GM23338 (cell line): ENCODE measurements at regions not wholly inside any gene's neighbourhood (a gene's known extent, or its start where the extent isn't known, plus 50 kb on each side); places are given as distances from the start of the nearest gene placed in this dataset.
"Not testable (repeated sequence)": the region's sequence is repeated elsewhere in the genome, so short reads cannot be mapped to it uniquely, and the experiment has no call there.

Source experiments
- ATAC-seq: fragments of 200-7000 bp; cut with Tn5 transposase; 3 replicates; pipeline ENCODE4 v1.9.1; 2020
- DNase-seq: peaks from one replicate; pipeline ENCODE4 v3.0.0-alpha.2; 2015; ENCODE audit warnings: low spot score
- H2AFZ ChIP-seq: fragments of 200-600 bp; sonication (generic); 2 replicates; pipeline ENCODE4 v1.8.0; 2016; ENCODE audit warnings: antibody characterized with exemption, mild to moderate bottlenecking, moderate library complexity
- H3F3A ChIP-seq: fragments of 200-600 bp; sonication (generic); replicated peaks from 2 replicates; pipeline ENCODE4 v1.8.0; 2017; ENCODE audit warnings: antibody characterized with exemption, mixed run types, low read depth
- H3K27ac ChIP-seq: fragments of 200-600 bp; sonication (generic); 2 replicates; pipeline ENCODE4 v1.6.1; 2016; ENCODE audit warnings: low read depth
- H3K27me3 ChIP-seq: fragments of 200-600 bp; sonication (generic); 2 replicates; pipeline ENCODE4 v1.8.0; 2016; ENCODE audit warnings: mild to moderate bottlenecking, mixed run types, moderate library complexity; ENCODE audit not compliant: insufficient read depth
- H3K36me3 ChIP-seq: fragments of 200-600 bp; sonication (generic); 2 replicates; pipeline ENCODE4 v1.8.0; 2016; ENCODE audit warnings: mild to moderate bottlenecking; ENCODE audit not compliant: insufficient read depth
- H3K4me1 ChIP-seq: fragments of 200-600 bp; sonication (generic); 2 replicates; pipeline ENCODE4 v1.8.0; 2016; ENCODE audit warnings: mild to moderate bottlenecking, moderate library complexity; ENCODE audit not compliant: insufficient read depth
- H3K4me2 ChIP-seq: fragments of 200-600 bp; sonication (generic); 2 replicates; pipeline ENCODE4 v1.7.1; 2017; ENCODE audit warnings: mixed run types
- H3K4me3 ChIP-seq: fragments of 200-600 bp; sonication (generic); 2 replicates; pipeline ENCODE4 v1.6.1; 2016; ENCODE audit warnings: mixed run types
- H3K79me2 ChIP-seq: fragments of 200-600 bp; sonication (generic); replicated peaks from 2 replicates; pipeline ENCODE4 v1.8.0; 2017; ENCODE audit warnings: mild to moderate bottlenecking; ENCODE audit not compliant: insufficient read depth
- H3K9me2 ChIP-seq: fragments of 200-600 bp; sonication (generic); 2 replicates; pipeline ENCODE4 v1.8.0; 2017; ENCODE audit not compliant: insufficient read depth
- H4K20me1 ChIP-seq: fragments of 200-600 bp; sonication (generic); replicated peaks from 2 replicates; pipeline ENCODE4 v1.8.0; 2017; ENCODE audit warnings: mild to moderate bottlenecking; ENCODE audit not compliant: insufficient read depth
- H3K27ac Mint-ChIP-seq: 2 replicates; pipeline ENCODE4 v1.8.0; 2020; ENCODE audit warnings: inconsistent platforms, mild to moderate bottlenecking, moderate library complexity, mixed read lengths
- H3K27me3 Mint-ChIP-seq: 3 replicates; pipeline ENCODE4 v1.8.0; 2022; ENCODE audit warnings: low read depth, mild to moderate bottlenecking, moderate library complexity, mixed read lengths, inconsistent platforms; ENCODE audit not compliant: insufficient read depth, poor library complexity
- H3K36me3 Mint-ChIP-seq: 3 replicates; pipeline ENCODE4 v1.8.0; 2021; ENCODE audit warnings: low read depth, mild to moderate bottlenecking, inconsistent platforms, moderate library complexity, mixed read lengths
- H3K4me1 Mint-ChIP-seq: 3 replicates; pipeline ENCODE4 v1.8.0; 2020; ENCODE audit warnings: mild to moderate bottlenecking, inconsistent platforms, mixed read lengths
- H3K4me3 Mint-ChIP-seq: 3 replicates; pipeline ENCODE4 v1.8.0; 2021; ENCODE audit warnings: moderate library complexity, mild to moderate bottlenecking, inconsistent platforms, mixed read lengths
- H3K9me3 Mint-ChIP-seq: 3 replicates; pipeline ENCODE4 v1.8.0; 2020; ENCODE audit warnings: moderate library complexity, mild to moderate bottlenecking, inconsistent platforms, mixed read lengths
- CREB1 ChIP-seq: fragments of 250-450 bp; sonication (Bioruptor Pico); IDR thresholded peaks from 2 replicates; pipeline ENCODE4 v1.5.0; 2020; ENCODE audit warnings: low read depth, mild to moderate bottlenecking, moderate library complexity
- CTCF ChIP-seq, 2 experiments: fragments of 200-600 bp in 1 of 2; sonication (generic) in 1 of 2; conservative IDR thresholded peaks; 2 replicates each; pipeline versions ENCODE4 v1.5.1 to v1.6.1; 2016 to 2017; ENCODE audit warnings: antibody characterized with exemption in 2 of 2, low read depth in 2 of 2, mild to moderate bottlenecking in 2 of 2, moderate library complexity in 1 of 2
- EZH2phosphoT487 ChIP-seq: fragments of 200-600 bp; sonication (generic); IDR thresholded peaks from one replicate; pipeline ENCODE4 v1.8.1; 2018; ENCODE audit warnings: antibody characterized with exemption; ENCODE audit not compliant: unreplicated experiment
- JUNB ChIP-seq: IDR thresholded peaks from one replicate; pipeline ENCODE4 v1.6.1; 2016; ENCODE audit warnings: antibody characterized with exemption; ENCODE audit not compliant: unreplicated experiment
- POLR2AphosphoS5 ChIP-seq: IDR thresholded peaks from 2 replicates; pipeline ENCODE4 v1.6.1; 2016; ENCODE audit warnings: antibody characterized with exemption, low read depth
- REST ChIP-seq: IDR thresholded peaks from one replicate; pipeline ENCODE4 v1.6.1; 2018; ENCODE audit warnings: antibody characterized with exemption; ENCODE audit not compliant: unreplicated experiment
- STAT1 ChIP-seq: IDR thresholded peaks from one replicate; pipeline ENCODE4 v1.6.1; 2016; ENCODE audit warnings: antibody characterized with exemption; ENCODE audit not compliant: unreplicated experiment
- ZNF114 ChIP-seq: fragments of 250-450 bp; sonication (Bioruptor Pico); IDR thresholded peaks from 2 replicates; pipeline ENCODE4 v1.5.0; 2020; ENCODE audit warnings: mild to moderate bottlenecking, moderate library complexity
- ZNF331 ChIP-seq: fragments of 250-450 bp; sonication (Bioruptor Pico); IDR thresholded peaks from 2 replicates; pipeline ENCODE4 v1.5.0; 2020; ENCODE audit warnings: low read depth, mild to moderate bottlenecking, moderate library complexity
- ZNF462 ChIP-seq: fragments of 250-450 bp; sonication (Bioruptor Pico); IDR thresholded peaks from 2 replicates; pipeline ENCODE4 v1.5.0; 2020; ENCODE audit warnings: mild to moderate bottlenecking, moderate library complexity
- TF ChIP-seq, protein P1 (sequence below): IDR thresholded peaks from 2 replicates; pipeline ENCODE4 v1.6.1; 2016; ENCODE audit warnings: antibody characterized with exemption

GRCh38 chr18:70525322-70525721 lies 236.5 kb downstream of the SOCS6 start:
- not testable (repeated sequence) for H3K4me1 Mint-ChIP-seq, H3K9me2 ChIP-seq, H3K27me3 ChIP-seq, DNase-seq, H3K27me3 Mint-ChIP-seq, H3K4me1 ChIP-seq, H3K27ac ChIP-seq, H2AFZ ChIP-seq, H3K27ac Mint-ChIP-seq, H4K20me1 ChIP-seq, H3F3A ChIP-seq, H3K4me3 Mint-ChIP-seq, H3K79me2 ChIP-seq, H3K4me2 ChIP-seq, ATAC-seq, H3K4me3 ChIP-seq
- H3K36me3 ChIP-seq: peaks cover 16% of the 10 kb centered on the region
- Mint-ChIP-seq H3K9me3 (peaks cover 94% of the 10 kb centered on the region), H3K36me3 (peaks cover 29% of the 10 kb centered on the region)

GRCh38 chr18:70523792-70524182 lies 234.9 kb downstream of the SOCS6 start:
- no peak overlapping the region for H3K4me3 Mint-ChIP-seq
- Histone ChIP-seq H3K36me3 (peaks cover 13% of the 10 kb centered on the region; the same call in 1 of the 2 replicates), H3K79me2 (no peaks in the 10 kb centered on the region), H3K9me2 (no peaks in the 10 kb centered on the region), H4K20me1 (no peaks in the 10 kb centered on the region), H2AFZ (no peak overlapping the region), H3K4me1 (no peaks in the 10 kb centered on the region), H3K4me2 (no peak overlapping the region), H3K27ac (no peak overlapping the region), H3K4me3 (no peak overlapping the region), H3F3A (no peaks in the 10 kb centered on the region), H3K27me3 (no peaks in the 10 kb centered on the region)
- H3K27me3 Mint-ChIP-seq: no peaks in the 10 kb centered on the region
- H3K9me3 Mint-ChIP-seq: peaks cover 99% of the 10 kb centered on the region
- peaks cover 35% of the 10 kb centered on the region for H3K36me3 Mint-ChIP-seq
- H3K4me1 Mint-ChIP-seq: no peaks in the 10 kb centered on the region
- no peak for DNase-seq
- H3K27ac Mint-ChIP-seq: no peak overlapping the region
- ATAC-seq: no peak
- TF ChIP-seq ZNF462 (CRISPR knock-in tag): no peak
- TF ChIP-seq CREB1 (CRISPR knock-in tag): no peak
- TF ChIP-seq JUNB: no peak
- no peak for TF ChIP-seq EZH2phosphoT487
- TF ChIP-seq, protein P1, sequence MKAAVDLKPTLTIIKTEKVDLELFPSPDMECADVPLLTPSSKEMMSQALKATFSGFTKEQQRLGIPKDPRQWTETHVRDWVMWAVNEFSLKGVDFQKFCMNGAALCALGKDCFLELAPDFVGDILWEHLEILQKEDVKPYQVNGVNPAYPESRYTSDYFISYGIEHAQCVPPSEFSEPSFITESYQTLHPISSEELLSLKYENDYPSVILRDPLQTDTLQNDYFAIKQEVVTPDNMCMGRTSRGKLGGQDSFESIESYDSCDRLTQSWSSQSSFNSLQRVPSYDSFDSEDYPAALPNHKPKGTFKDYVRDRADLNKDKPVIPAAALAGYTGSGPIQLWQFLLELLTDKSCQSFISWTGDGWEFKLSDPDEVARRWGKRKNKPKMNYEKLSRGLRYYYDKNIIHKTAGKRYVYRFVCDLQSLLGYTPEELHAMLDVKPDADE: no peak
- no peak for TF ChIP-seq CTCF (conservative IDR thresholded peaks at IDR 0.05; ENCODE audit: low read depth in 2 of 2)
- no peak for TF ChIP-seq REST
- TF ChIP-seq STAT1: no peak
- no peak for TF ChIP-seq POLR2AphosphoS5
- TF ChIP-seq ZNF114 (CRISPR knock-in tag): no peak
- TF ChIP-seq ZNF331 (CRISPR knock-in tag): no peak
